GM19452 (cell line): ENCODE measurements at regions not wholly inside any gene's neighbourhood (a gene's known extent, or its start where the extent isn't known, plus 50 kb on each side); places are given as distances from the start of the nearest gene placed in this dataset.

Experiments used
- ATAC-seq: cut with Tn5 transposase; IDR thresholded peaks from one replicate; pipeline ENCODE4 v1.9.1; 2021; ENCODE audit not compliant: unreplicated experiment

DNA sequence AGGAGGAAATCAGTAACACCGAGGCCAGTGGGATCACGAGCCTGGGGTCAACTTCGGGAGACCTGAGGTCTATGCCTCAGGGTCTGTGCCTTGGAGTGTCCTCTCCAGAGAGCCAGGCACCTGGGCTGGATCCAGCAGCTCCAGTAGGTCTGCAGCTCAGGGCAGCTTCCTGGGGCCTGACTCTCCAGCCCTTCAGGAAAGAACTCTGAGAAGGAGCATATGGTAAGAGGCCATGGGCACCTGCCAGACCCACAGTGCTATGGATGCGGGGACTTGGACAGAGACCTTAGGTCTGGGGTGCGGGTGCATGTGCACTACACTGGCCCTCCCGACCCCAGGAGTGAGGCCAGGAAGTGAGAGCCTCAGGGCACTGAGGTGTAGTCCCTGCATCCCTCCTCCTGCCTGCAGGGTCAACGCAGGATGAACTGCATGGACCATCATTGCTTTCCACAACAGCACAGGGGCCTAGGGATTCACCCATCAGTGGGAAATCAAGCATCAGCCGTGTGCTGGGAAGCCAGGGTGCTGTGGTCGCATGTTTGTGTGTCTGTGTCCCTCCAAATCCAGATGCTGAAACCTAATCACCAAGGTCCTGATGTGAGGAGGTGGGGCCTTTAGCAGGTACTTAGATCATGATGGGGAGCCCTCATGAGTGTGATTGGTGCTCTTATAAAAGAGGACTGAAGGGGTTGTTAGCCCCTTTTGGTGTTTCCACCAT lies 210.9 kb upstream of the CST7 start:
- no peak for ATAC-seq

DNA sequence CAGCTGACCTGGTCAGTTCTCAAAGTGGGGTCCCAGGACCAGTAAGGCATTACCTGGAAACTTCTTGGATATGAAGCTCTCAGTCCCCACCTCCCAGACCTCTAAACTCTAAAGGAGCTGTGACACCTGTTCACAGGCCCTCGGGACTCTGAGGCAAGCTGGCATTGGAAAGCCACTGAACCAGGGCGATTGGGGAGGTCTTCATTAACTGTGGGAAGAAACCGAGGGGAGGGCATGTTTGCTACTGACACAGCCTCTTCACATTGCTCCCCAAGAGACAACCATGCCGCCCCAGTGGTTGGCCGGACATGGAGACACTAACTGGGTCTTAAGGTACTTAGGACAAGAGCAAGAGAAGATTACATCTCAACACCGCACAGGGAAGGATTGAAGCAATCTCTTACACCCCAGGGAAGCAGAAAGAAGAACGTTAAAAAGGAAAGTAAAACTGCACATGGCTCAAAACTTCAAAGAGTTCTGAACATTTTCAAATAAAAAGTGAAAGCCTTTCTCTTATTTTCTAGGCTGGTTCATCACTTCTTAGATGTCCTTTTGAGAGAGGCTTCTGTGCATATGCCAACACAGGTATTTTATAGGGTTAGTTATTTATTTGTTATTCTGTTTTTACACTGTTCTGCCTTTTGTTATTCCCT lies 210.0 kb upstream of the CST7 start:
- ATAC-seq = peak; percentile 52

- ATAC-seq = no peak
Measured at GRCh38 chr20:24739746-24740145, 209.3 kb upstream of the CST7 start.

- no peak for ATAC-seq
Measured at GRCh38 chr20:24741493-24742072, 207.5 kb upstream of the CST7 start.

DNA sequence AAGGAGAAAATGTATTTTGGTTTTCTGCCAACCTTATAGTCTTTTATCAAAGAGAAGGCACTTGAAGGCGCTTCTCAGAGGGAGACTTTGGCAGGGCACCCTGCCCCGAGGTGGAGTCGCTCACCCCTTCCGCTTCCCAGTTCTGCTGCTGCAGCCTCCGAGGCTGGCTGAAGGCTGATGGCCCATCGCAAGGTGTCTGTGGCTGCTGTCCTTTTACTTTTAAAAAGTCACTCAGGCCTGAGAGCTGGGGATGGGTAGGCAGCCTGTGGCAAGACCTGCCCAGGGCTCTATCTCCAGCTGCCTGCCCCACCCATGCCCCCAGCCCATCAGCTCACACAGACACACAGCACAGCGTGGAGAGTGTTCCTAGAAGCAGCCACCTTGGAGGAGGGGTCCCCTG lies 206.6 kb upstream of the CST7 start:
- ATAC-seq = no peak

- ATAC-seq = no peak
Measured at GRCh38 chr20:24742989-24743388, 206.1 kb upstream of the CST7 start.

- ATAC-seq = no peak
Measured at GRCh38 chr20:24743641-24744040, 205.4 kb upstream of the CST7 start.

GRCh38 chr20:24744747-24745146 lies 204.3 kb upstream of the CST7 start:
- ATAC-seq = no peak

- ATAC-seq = no peak
Measured at GRCh38 chr20:24745206-24745605, 203.9 kb upstream of the CST7 start.

GRCh38 chr20:24745617-24746350 lies 203.3 kb upstream of the CST7 start:
- ATAC-seq = no peak

DNA sequence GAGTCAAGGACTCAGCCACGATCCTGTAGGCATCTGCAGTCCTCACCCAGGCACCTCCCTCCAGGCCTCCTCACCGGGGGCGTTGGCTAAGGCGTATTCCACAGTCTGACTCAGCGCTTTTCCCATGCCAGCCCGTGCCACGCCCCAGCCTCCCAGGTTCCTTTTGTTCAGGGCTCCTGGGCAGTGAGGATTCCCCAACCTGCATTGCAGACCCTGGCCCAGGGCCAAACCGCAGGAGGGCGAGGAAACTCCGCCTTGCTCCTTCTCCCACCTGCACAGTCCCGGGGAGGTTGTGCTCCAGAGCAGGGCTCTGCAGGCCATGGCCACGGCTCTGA lies 202.8 kb upstream of the CST7 start:
- no peak for ATAC-seq

- ATAC-seq = no peak
Measured at GRCh38 chr20:24747010-24747712, 201.9 kb upstream of the CST7 start.

DNA sequence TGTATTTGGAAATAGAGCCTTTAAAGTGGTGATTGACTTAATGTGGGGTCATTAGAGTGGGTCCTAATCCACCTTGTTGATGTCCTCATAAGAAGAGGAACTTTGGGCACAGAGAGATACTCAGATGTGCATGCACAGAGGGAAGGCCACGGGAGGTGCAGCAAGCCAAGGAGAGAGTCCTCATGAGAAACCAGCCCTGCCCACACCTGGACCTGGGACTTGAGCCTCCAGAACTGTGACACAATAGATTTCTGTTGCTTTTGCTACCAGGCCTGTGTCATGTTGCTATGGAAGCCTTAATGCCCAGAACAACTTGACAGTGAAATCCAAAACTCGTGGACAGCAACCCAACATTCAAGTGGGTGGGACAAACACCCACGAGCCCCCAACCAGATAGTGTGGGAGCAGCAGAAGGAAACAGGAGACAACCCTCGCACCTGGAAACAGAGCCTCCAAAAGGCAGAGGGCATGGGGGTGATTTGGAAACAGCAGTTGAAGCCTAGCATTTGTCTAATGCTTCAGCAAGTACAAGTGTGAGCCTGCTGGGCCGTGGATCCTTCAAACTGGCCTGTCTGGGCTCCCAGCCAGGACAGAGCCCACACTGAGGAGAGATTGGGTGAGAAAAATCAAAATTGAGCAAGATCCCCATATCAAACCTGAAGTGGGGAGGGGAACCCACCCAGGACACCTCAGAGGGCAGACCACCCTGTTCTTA lies 201.0 kb upstream of the CST7 start:
- no peak for ATAC-seq

GRCh38 chr20:24751551-24751950 lies 197.5 kb upstream of the CST7 start:
- no peak for ATAC-seq

DNA sequence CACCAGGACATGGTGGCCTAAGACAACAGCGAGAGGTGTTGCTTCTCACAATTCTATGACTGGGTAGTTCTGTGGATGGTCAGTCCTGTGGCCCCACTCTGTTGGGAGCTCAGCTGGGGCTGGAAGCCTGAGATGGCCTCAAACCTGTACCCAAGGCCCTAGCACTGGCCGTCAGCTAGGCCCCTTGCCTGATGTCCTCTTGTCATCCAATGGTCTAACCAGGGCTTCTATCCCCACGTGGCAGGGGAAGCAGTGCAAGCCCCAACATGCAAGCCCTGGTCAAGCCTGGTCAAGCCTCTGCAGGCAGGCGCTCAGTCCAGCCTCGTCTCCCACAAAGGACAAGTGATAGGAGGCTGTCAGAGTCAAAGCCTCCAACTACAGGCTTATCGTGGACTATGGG lies 196.5 kb upstream of the CST7 start:
- no peak for ATAC-seq

- ATAC-seq = no peak
Measured at GRCh38 chr20:24753130-24753529, 195.9 kb upstream of the CST7 start.

DNA sequence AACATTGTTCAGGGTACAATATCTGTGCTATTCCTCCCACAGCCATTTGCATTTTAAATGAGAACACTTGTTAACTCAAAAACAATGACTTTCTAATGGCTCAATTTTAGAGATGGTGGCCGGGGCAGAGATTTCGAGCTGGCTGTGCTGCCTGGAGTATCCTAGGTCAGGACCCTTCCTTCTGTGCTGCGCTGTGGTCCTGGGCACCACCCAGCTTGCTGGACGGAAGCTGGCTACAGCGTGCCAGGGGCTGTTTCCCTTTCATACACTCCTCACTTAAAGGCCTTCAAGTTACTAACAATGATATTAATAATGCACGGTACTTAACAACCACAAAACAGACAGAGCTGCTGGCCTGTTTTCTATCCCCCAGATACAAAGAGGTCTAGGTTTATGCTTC lies 194.4 kb upstream of the CST7 start:
- ATAC-seq = no peak

DNA sequence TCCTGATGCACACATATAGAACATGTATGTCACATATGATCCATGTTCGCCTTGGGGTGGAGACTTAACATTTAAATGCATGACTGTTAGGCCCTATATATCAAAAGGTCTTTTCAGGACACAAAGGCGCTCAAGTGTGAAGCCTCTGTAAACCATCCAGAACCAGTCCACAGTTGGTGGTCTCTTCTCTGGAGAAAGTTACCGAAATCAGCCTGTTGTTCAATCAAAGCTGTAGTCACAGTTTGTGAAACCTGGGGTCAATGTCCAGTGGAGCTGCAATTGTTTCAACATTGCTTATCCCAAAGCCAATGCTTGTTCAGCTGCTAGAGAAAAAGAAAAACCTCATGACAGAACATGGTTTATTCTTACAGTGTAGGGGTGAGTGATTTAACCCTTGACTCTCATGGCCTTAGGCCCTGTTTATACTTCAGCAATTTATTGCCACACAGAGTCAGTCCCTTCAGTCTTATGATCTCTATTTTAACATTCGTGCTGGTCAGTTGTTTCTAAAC lies 193.6 kb upstream of the CST7 start:
- ATAC-seq = no peak

DNA sequence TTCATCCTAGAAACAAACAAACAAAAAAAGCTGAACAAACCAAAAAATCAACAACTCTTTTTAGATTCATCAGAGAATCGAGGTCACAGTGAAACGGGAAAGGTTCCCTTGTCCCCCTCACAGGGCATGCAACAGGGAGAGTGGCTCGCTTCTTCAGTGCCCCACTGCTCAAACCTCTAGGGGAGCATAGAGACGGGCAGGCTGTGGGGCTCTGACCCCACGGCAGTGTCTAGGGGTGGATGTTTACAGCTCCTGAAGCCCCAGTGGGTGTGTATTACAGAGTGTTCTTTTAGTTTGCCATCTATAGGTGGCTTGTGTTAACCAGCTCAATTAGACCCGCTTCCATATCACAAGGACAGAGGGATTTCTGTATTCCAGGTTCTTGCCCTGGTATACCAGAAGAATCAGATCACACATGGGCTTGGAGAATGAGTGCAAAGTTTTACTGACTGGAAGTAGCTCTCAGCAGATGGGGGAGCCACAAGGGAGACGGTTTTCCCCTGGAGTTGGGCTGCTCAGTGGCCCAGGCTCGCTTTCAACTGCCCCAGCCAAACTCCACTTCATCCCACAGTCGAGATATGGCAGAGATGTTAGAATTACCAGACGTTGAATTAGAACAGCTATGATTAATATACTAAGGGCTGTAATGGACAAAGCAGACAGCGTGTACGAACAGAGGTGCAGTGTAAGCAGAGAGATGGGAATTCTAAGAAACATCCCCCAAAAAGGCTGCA lies 192.6 kb upstream of the CST7 start:
- ATAC-seq = no peak
